ENCODE measurements at regions not wholly inside any gene's neighbourhood (a gene's known extent, or its start where the extent isn't known, plus 50 kb on each side); places are given as distances from the start of the nearest gene placed in this dataset.

DNA sequence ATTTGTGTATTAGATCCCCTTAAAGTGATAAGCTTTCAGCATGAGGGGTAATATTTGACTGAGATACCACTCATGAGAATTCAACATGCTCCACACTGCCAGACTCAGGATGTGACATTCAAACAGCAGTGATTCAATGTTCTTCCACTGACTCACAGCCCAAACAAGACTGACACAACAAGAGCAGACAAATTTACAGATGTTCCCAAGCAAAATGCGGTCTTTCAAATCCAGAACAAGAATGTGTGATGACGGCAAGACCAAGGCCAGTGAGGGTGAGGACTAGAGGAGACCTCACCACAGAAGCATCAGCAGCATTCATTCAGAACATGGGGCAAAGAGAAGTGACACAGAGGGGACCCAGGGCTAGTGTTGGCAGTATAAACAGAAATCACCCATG, 99.3 kb upstream of the GRIA3 start:
- ChIA-PET CTCF (no interaction called here), POLR2A (no interaction called here)
- no peak overlapping the region for H3K27ac ChIP-seq (ENCODE audit: low read length)
- no peaks in the 10 kb centered on the region for H3K4me1 ChIP-seq (ENCODE audit: control insufficient read depth, insufficient read depth, low read length)
- intact Hi-C loops (cut with micrococcal nuclease; ENCODE audit: unreplicated experiment) (no loop called here), in situ Hi-C loops (cut with HindIII; ENCODE audit: low pct_unique_long_range_greater_than_20kb, low sequenced_read_pairs) (no loop called here)
- no peaks in the 10 kb centered on the region for H3K36me3 ChIP-seq (ENCODE audit: control insufficient read depth, insufficient read depth, low read length)
- no peaks in the 10 kb centered on the region for H3K27me3 ChIP-seq (ENCODE audit: control insufficient read depth, insufficient read depth, low read length)
- BruUV-seq (replicated peaks) = no TSS peak
- TF ChIP-seq POLR2AphosphoS5 (IDR thresholded peaks at IDR 0.05; ENCODE audit: low read depth, low read length) = no peak
- TF ChIP-seq, protein P1, sequence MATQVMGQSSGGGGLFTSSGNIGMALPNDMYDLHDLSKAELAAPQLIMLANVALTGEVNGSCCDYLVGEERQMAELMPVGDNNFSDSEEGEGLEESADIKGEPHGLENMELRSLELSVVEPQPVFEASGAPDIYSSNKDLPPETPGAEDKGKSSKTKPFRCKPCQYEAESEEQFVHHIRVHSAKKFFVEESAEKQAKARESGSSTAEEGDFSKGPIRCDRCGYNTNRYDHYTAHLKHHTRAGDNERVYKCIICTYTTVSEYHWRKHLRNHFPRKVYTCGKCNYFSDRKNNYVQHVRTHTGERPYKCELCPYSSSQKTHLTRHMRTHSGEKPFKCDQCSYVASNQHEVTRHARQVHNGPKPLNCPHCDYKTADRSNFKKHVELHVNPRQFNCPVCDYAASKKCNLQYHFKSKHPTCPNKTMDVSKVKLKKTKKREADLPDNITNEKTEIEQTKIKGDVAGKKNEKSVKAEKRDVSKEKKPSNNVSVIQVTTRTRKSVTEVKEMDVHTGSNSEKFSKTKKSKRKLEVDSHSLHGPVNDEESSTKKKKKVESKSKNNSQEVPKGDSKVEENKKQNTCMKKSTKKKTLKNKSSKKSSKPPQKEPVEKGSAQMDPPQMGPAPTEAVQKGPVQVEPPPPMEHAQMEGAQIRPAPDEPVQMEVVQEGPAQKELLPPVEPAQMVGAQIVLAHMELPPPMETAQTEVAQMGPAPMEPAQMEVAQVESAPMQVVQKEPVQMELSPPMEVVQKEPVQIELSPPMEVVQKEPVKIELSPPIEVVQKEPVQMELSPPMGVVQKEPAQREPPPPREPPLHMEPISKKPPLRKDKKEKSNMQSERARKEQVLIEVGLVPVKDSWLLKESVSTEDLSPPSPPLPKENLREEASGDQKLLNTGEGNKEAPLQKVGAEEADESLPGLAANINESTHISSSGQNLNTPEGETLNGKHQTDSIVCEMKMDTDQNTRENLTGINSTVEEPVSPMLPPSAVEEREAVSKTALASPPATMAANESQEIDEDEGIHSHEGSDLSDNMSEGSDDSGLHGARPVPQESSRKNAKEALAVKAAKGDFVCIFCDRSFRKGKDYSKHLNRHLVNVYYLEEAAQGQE (IDR thresholded peaks at IDR 0.05; ENCODE audit: insufficient read depth in 1 of 2, low read depth in 2 of 2, low read length in 1 of 2) = no peak
- TF ChIP-seq TCF7L2 (IDR thresholded peaks at IDR 0.05; ENCODE audit: low read depth, low read length) = no peak
- TF ChIP-seq, protein P2, sequence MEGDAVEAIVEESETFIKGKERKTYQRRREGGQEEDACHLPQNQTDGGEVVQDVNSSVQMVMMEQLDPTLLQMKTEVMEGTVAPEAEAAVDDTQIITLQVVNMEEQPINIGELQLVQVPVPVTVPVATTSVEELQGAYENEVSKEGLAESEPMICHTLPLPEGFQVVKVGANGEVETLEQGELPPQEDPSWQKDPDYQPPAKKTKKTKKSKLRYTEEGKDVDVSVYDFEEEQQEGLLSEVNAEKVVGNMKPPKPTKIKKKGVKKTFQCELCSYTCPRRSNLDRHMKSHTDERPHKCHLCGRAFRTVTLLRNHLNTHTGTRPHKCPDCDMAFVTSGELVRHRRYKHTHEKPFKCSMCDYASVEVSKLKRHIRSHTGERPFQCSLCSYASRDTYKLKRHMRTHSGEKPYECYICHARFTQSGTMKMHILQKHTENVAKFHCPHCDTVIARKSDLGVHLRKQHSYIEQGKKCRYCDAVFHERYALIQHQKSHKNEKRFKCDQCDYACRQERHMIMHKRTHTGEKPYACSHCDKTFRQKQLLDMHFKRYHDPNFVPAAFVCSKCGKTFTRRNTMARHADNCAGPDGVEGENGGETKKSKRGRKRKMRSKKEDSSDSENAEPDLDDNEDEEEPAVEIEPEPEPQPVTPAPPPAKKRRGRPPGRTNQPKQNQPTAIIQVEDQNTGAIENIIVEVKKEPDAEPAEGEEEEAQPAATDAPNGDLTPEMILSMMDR (IDR thresholded peaks at IDR 0.05) = no peak
- no peak for TF ChIP-seq SIN3A (IDR thresholded peaks at IDR 0.05; ENCODE audit: borderline replicate concordance, insufficient read depth, low read depth, low read length)
- DNase-seq (ENCODE audit: low read depth, low spot score) = no peak
- no peaks in the 10 kb centered on the region for H3K9me3 ChIP-seq (ENCODE audit: control insufficient read depth, insufficient read depth, low read depth, low read length)
- H3K4me3 ChIP-seq (ENCODE audit: low read depth in 2 of 2, low read length in 2 of 2) = no peak overlapping the region
- no peak for ATAC-seq

DNA sequence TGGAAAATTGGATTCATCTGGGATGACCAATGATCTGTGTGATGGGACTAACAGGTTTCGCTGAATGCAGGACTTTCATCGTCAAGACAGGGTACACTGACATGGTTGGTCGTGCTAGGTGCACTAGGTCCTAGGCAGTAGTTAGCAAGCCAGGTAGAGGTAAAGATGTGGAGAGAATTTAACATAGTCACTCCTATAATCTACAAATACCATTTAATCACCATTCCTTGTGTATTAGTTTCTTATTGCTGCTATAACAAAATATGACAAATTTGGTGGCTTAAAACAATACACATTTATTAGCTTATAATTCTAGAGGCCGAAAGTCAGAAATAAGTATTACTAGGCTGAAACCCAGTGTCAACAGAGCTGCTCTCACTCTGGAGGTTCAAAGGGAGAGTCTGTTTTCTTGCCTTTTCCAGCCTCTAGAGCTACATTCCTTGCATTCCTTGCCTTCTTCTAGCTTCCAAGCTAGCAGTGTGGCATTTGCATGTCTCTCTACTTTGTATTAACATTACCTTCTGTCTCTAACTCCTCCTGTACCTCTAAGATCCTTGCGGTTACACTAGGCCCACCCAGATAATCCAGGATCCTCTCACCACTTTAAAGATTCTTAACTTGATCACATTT, 98.7 kb upstream of the GRIA3 start:
- CTCF ChIA-PET = no interaction called here
- no peaks in the 10 kb centered on the region for H3K36me3 ChIP-seq (ENCODE audit: control insufficient read depth, insufficient read depth, low read length)
- intact Hi-C loops (cut with micrococcal nuclease; ENCODE audit: unreplicated experiment) (no loop called here), in situ Hi-C loops (cut with HindIII; ENCODE audit: low pct_unique_long_range_greater_than_20kb, low sequenced_read_pairs) (no loop called here)
- BruUV-seq (replicated peaks) = no TSS peak
- H3K4me1 ChIP-seq (ENCODE audit: control insufficient read depth, insufficient read depth, low read length) = no peaks in the 10 kb centered on the region
- H3K27me3 ChIP-seq (ENCODE audit: control insufficient read depth, insufficient read depth, low read length) = no peaks in the 10 kb centered on the region
- DNase-seq (ENCODE audit: low read depth, low spot score) = no peak
- TF ChIP-seq POLR2AphosphoS5 (IDR thresholded peaks at IDR 0.05; ENCODE audit: low read depth, low read length) (no peak), TCF7L2 (IDR thresholded peaks at IDR 0.05; ENCODE audit: low read depth, low read length) (no peak), SIN3A (IDR thresholded peaks at IDR 0.05; ENCODE audit: borderline replicate concordance, insufficient read depth, low read depth, low read length) (no peak)
- TF ChIP-seq, protein P1 (IDR thresholded peaks at IDR 0.05; ENCODE audit: insufficient read depth in 1 of 2, low read depth in 2 of 2, low read length in 1 of 2) = no peak
- TF ChIP-seq, protein P2 (IDR thresholded peaks at IDR 0.05) = no peak
- H3K9me3 ChIP-seq (ENCODE audit: control insufficient read depth, insufficient read depth, low read depth, low read length) = no peaks in the 10 kb centered on the region
- POLR2A ChIA-PET = no interaction called here
- ATAC-seq = no peak
- no peak overlapping the region for H3K4me3 ChIP-seq (ENCODE audit: low read depth in 2 of 2, low read length in 2 of 2)
- H3K27ac ChIP-seq (ENCODE audit: low read length) = no peak overlapping the region

Data from Panc1 (cell line).